ENCODE measurements at regions not wholly inside any gene's neighbourhood (a gene's known extent, or its start where the extent isn't known, plus 50 kb on each side); places are given as distances from the start of the nearest gene placed in this dataset.

DNA sequence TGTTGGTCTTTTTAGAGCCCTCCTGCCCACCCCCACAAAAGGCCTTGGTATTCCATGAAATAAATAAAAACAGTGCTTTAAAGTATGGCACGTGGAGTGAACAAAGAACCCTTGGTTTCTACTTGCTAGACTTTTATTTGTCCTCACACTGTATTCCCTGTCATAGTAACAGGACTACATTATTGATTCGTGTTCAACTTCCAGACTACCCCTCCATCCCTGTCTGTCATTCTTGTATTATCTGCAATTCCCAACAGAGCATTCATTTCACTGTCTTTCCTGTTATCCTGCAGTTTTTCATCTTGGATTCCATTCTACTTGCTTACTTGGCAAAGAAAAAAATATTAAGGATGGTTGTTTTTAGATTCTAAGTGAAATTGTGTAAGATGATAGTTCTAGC, 307.4 kb upstream of the CNR1 start:
- Histone ChIP-seq H3K9me2 (replicated peaks; ENCODE audit: insufficient read depth, low read length) (no peaks in the 10 kb centered on the region), H3K36me3 (replicated peaks; ENCODE audit: insufficient read depth, low read length) (no peaks in the 10 kb centered on the region), H3K9me3 (replicated peaks; ENCODE audit: insufficient read depth, low read length) (no peaks in the 10 kb centered on the region), H2AFZ (ENCODE audit: low read length) (no peak overlapping the region), H3K9ac (ENCODE audit: low read length) (no peak overlapping the region), H3K4me1 (ENCODE audit: low read length) (no peaks in the 10 kb centered on the region), H3K79me2 (ENCODE audit: low read length) (no peaks in the 10 kb centered on the region), H3F3A (ENCODE audit: insufficient read depth, low read length) (no peaks in the 10 kb centered on the region), H3K27me3 (replicated peaks; ENCODE audit: insufficient read depth, low read length) (no peaks in the 10 kb centered on the region), H3K4me3 (ENCODE audit: low read length) (no peak overlapping the region), H3K4me2 (ENCODE audit: low read depth, low read length) (no peak overlapping the region), H3K27ac (ENCODE audit: low read length) (no peak overlapping the region), H4K20me1 (ENCODE audit: insufficient read depth, low read length) (no peaks in the 10 kb centered on the region)
- TF ChIP-seq, protein P1, sequence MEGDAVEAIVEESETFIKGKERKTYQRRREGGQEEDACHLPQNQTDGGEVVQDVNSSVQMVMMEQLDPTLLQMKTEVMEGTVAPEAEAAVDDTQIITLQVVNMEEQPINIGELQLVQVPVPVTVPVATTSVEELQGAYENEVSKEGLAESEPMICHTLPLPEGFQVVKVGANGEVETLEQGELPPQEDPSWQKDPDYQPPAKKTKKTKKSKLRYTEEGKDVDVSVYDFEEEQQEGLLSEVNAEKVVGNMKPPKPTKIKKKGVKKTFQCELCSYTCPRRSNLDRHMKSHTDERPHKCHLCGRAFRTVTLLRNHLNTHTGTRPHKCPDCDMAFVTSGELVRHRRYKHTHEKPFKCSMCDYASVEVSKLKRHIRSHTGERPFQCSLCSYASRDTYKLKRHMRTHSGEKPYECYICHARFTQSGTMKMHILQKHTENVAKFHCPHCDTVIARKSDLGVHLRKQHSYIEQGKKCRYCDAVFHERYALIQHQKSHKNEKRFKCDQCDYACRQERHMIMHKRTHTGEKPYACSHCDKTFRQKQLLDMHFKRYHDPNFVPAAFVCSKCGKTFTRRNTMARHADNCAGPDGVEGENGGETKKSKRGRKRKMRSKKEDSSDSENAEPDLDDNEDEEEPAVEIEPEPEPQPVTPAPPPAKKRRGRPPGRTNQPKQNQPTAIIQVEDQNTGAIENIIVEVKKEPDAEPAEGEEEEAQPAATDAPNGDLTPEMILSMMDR (IDR thresholded peaks at IDR 0.05; ENCODE audit: low read length), result no peak
- TF ChIP-seq EZH2 (optimal IDR thresholded peaks at IDR 0.05; ENCODE audit: low read depth, low read length) (no peak), EZH2phosphoT487 (IDR thresholded peaks at IDR 0.05; ENCODE audit: low read length) (no peak)
- no peak for DNase-seq

DNA sequence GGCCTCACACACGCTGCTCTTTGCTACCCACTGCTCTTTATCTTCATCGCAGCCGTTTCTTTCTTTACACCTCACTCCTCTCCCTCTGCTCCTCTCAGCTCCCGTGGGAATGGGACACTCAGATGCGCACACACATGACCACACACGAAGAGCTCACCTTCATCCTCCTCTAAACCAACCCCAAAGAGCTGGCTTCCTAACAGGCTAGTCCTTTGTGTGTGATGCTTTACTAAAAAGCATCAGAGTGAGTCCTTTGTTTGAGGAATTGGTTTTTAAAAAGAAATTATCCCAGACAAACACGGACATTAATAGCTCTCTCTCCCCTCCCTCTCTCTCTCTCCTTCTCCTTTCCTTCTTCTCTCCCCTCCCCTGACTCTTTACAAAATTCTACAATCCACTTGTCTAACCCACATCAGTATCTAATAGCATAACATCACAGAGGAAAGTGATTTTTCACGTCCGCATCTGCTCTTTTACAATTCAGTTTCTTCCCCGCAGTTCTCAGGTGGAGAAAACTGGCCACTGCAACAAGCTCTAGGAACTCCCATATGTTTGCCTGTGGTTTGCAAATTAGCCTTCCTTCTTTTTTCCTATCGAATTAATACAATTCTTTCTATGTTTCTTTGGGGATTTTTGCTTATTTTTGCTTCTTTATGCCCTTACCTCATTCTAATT, 306.8 kb upstream of the CNR1 start:
- no peak overlapping the region for H2AFZ ChIP-seq (ENCODE audit: low read length)
- no peak for DNase-seq

DNA sequence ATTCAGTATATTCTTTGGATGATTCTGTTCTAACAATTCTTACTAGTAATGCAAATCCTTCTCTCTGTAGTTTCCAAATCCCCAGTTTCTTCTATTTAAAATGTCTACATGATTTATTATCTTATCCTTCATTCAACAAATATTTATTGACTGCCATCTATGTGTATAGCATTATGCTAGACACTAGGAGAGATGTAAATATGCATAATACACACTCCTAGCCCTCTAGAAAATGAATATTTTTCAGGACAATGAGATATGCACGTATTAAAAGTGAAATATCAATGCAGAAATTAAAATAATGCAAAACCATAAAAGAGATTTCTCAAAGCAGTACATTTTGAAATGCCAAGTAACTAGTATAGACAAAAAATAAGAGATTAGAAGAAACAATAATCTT, 293.5 kb upstream of the CNR1 start:
- no peak overlapping the region for H3K9ac ChIP-seq (ENCODE audit: low read length)
- no peaks in the 10 kb centered on the region for H3K9me2 ChIP-seq (replicated peaks; ENCODE audit: insufficient read depth, low read length)
- no peaks in the 10 kb centered on the region for H3K27me3 ChIP-seq (replicated peaks; ENCODE audit: insufficient read depth, low read length)

More for the DNA sequence above, 306.8 kb upstream of the CNR1 start:
- Histone ChIP-seq H3F3A (ENCODE audit: insufficient read depth, low read length) (no peaks in the 10 kb centered on the region), H3K79me2 (ENCODE audit: low read length) (no peaks in the 10 kb centered on the region), H3K9me3 (replicated peaks; ENCODE audit: insufficient read depth, low read length) (no peaks in the 10 kb centered on the region), H3K4me1 (ENCODE audit: low read length) (no peaks in the 10 kb centered on the region), H4K20me1 (ENCODE audit: insufficient read depth, low read length) (no peaks in the 10 kb centered on the region), H3K4me3 (ENCODE audit: low read length) (no peak overlapping the region), H3K36me3 (replicated peaks; ENCODE audit: insufficient read depth, low read length) (no peaks in the 10 kb centered on the region), H3K4me2 (ENCODE audit: low read depth, low read length) (no peak overlapping the region), H3K9me2 (replicated peaks; ENCODE audit: insufficient read depth, low read length) (no peaks in the 10 kb centered on the region), H3K27me3 (replicated peaks; ENCODE audit: insufficient read depth, low read length) (no peaks in the 10 kb centered on the region), H3K9ac (ENCODE audit: low read length) (no peak overlapping the region), H3K27ac (ENCODE audit: low read length) (no peak overlapping the region)
- TF ChIP-seq EZH2 (optimal IDR thresholded peaks at IDR 0.05; ENCODE audit: low read depth, low read length) (no peak), EZH2phosphoT487 (IDR thresholded peaks at IDR 0.05; ENCODE audit: low read length) (no peak)
- TF ChIP-seq, protein P1 (IDR thresholded peaks at IDR 0.05; ENCODE audit: low read length), result no peak

More for the DNA sequence above, 293.5 kb upstream of the CNR1 start:
- H3F3A ChIP-seq (ENCODE audit: insufficient read depth, low read length), result no peaks in the 10 kb centered on the region
- DNase-seq, result no peak
- TF ChIP-seq, protein P1 (IDR thresholded peaks at IDR 0.05; ENCODE audit: low read length), result no peak
- TF ChIP-seq EZH2 (optimal IDR thresholded peaks at IDR 0.05; ENCODE audit: low read depth, low read length), result no peak
- TF ChIP-seq EZH2phosphoT487 (IDR thresholded peaks at IDR 0.05; ENCODE audit: low read length), result no peak
- H3K79me2 ChIP-seq (ENCODE audit: low read length), result no peaks in the 10 kb centered on the region
- H3K36me3 ChIP-seq (replicated peaks; ENCODE audit: insufficient read depth, low read length), result no peaks in the 10 kb centered on the region
- no peak overlapping the region for H3K4me3 ChIP-seq (ENCODE audit: low read length)
- H2AFZ ChIP-seq (ENCODE audit: low read length), result no peak overlapping the region
- no peak overlapping the region for H3K4me2 ChIP-seq (ENCODE audit: low read depth, low read length)
- H3K27ac ChIP-seq (ENCODE audit: low read length), result no peak overlapping the region
- H3K4me1 ChIP-seq (ENCODE audit: low read length), result no peaks in the 10 kb centered on the region
- no peaks in the 10 kb centered on the region for H4K20me1 ChIP-seq (ENCODE audit: insufficient read depth, low read length)
- no peaks in the 10 kb centered on the region for H3K9me3 ChIP-seq (replicated peaks; ENCODE audit: insufficient read depth, low read length)

Measured in MM.1S (cell line).